Endothelial cell of hepatic sinusoid (primary cell): ENCODE measurements at regions not wholly inside any gene's neighbourhood (a gene's known extent, or its start where the extent isn't known, plus 50 kb on each side); places are given as distances from the start of the nearest gene placed in this dataset.
"Not testable (repeated sequence)": the region's sequence is repeated elsewhere in the genome, so short reads cannot be mapped to it uniquely, and the experiment has no call there.

Source experiments
- in situ Hi-C: cut with HindIII; loops from 2 replicates; pipeline ENCODE4 v1.10.0; 2017; ENCODE audit warnings: low sequenced_read_pairs

GRCh38 chr5:82901281-82901888, 175.8 kb downstream of the TMEM167A start:
- in situ Hi-C loops: no loop called here

GRCh38 chr5:82894716-82895115, 182.5 kb downstream of the TMEM167A start:
- in situ Hi-C loops: no loop called here

GRCh38 chr5:82889088-82889487, 188.1 kb downstream of the TMEM167A start:
- in situ Hi-C loops: no loop called here

- in situ Hi-C loops: no loop called here
These were observed 190.3 kb downstream of the TMEM167A start for GRCh38 chr5:82886911-82887310.

- in situ Hi-C loops: no loop called here
These were observed 191.4 kb downstream of the TMEM167A start for GRCh38 chr5:82885627-82886389.

- in situ Hi-C loops: no loop called here
These were observed 192.2 kb downstream of the TMEM167A start for GRCh38 chr5:82884821-82885471.

- in situ Hi-C loops: no loop called here
These were observed 194.9 kb downstream of the TMEM167A start for GRCh38 chr5:82882316-82882715.

- in situ Hi-C loops: no loop called here
These were observed 195.5 kb downstream of the TMEM167A start for GRCh38 chr5:82881571-82882174.

GRCh38 chr5:82879089-82879488, 198.1 kb downstream of the TMEM167A start:
- in situ Hi-C loops: no loop called here

- in situ Hi-C loops: no loop called here
These were observed 203.7 kb downstream of the TMEM167A start for GRCh38 chr5:82873452-82873851.

- in situ Hi-C loops: not testable (repeated sequence)
These were observed 204.6 kb downstream of the TMEM167A start for GRCh38 chr5:82872321-82873288.

GRCh38 chr5:82865625-82866024, 211.6 kb downstream of the TMEM167A start:
- in situ Hi-C loops: no loop called here

GRCh38 chr5:82863266-82863665, 213.9 kb downstream of the TMEM167A start:
- in situ Hi-C loops: no loop called here

- in situ Hi-C loops: no loop called here
These were observed 214.5 kb downstream of the TMEM167A start for GRCh38 chr5:82862711-82863110.

GRCh38 chr5:82862261-82862660, 214.9 kb downstream of the TMEM167A start:
- in situ Hi-C loops: no loop called here

GRCh38 chr5:82861701-82862100, 215.5 kb downstream of the TMEM167A start:
- in situ Hi-C loops: no loop called here

- in situ Hi-C loops: no loop called here
These were observed 217.6 kb downstream of the TMEM167A start for GRCh38 chr5:82859451-82860140.

- in situ Hi-C loops: no loop called here
These were observed 218.8 kb downstream of the TMEM167A start for GRCh38 chr5:82858151-82859025.
